Adrenal gland (tissue), 9 donors: ENCODE measurements at regions not wholly inside any gene's neighbourhood (a gene's known extent, or its start where the extent isn't known, plus 50 kb on each side); places are given as distances from the start of the nearest gene placed in this dataset.

Source experiments
- DNase-seq, 7 donors: peaks; one replicate each; pipeline ENCODE4 v3.0.0-alpha.2; 2019 to 2020
- H3K27ac ChIP-seq, 5 donors: fragments of 200-600 bp; sonication (generic) in 4 of 5; 1 replicate in 3 of 5; 2 replicates in 2 of 5; pipeline versions ENCODE4 v1.5.1 to v1.8.0; 2016 to 2020; ENCODE audit warnings: mild to moderate bottlenecking in 1 of 5
- H3K27me3 ChIP-seq: fragments of 200-600 bp; 2 replicates; pipeline ENCODE4 v1.8.0; 2021
- H3K36me3 ChIP-seq, 2 donors: fragments of 200-600 bp; replicated peaks in 1 of 2; 1 replicate in 1 of 2; 2 replicates in 1 of 2; pipeline versions ENCODE4 v1.5.1 to v1.8.0; 2018 to 2022
- H3K4me1 ChIP-seq, 2 donors: fragments of 200-600 bp; replicated peaks in 1 of 2; 1 replicate in 1 of 2; 2 replicates in 1 of 2; pipeline versions ENCODE4 v1.5.1 to v1.8.0; 2018 to 2021
- H3K4me3 ChIP-seq, 4 donors: fragments of 200-600 bp; sonication (generic) in 3 of 4; one replicate each; pipeline ENCODE4 v1.5.1; 2016 to 2018
- H3K9me3 ChIP-seq, 3 donors: fragments of 200-600 bp; sonication (generic) in 1 of 3; replicated peaks in 1 of 3; 1 replicate in 2 of 3; 2 replicates in 1 of 3; pipeline versions ENCODE4 v1.5.1 to v1.8.0; 2016 to 2021
- POLR2A ChIP-seq, 2 donors: fragments of 450-650 bp; IDR thresholded peaks; one replicate each; pipeline ENCODE4 v1.6.1; 2017; ENCODE audit warnings: antibody characterized with exemption in 2 of 2, mild to moderate bottlenecking in 2 of 2, moderate library complexity in 1 of 2
- WGBS, 4 donors: extraction: QIAGEN DNeasy Blood & Tissue Kit in 2 of 4; methylation state at CpG; one replicate each; pipeline versions ENCODE4 v1.1.5 to v1.1.7; 2013 to 2017; 5-methylcytosine and 5-hydroxymethylcytosine counted together
- intact Hi-C, 2 donors: fragments of 100-400 bp; cut with DNase I; formaldehyde crosslinking; loops; one replicate each; pipeline versions ENCODE4 v1.14.1 to v1.15.0; 2022 to 2023
- TF ChIP-seq, protein P1 (sequence below), 6 experiments: fragments of 450-650 bp in 4 of 6; fragments of 200-600 bp in 2 of 6; sonication (generic) in 1 of 6; IDR thresholded peaks; 1 replicate in 5 of 6; 2 replicates in 1 of 6; pipeline versions ENCODE4 v1.5.1 to v1.8.0; 2016 to 2021; ENCODE audit warnings: antibody characterized with exemption in 6 of 6, mild to moderate bottlenecking in 2 of 6, moderate library complexity in 1 of 6
- donor health status: healthy with polysubstance abuse.
- donor health status: Bipolar disorder and iron deficiency.
- donor health status: DM: yes; HTN: yes; CAD: no.
- donor health status: DM: no; HTN: no; CAD: no.
- donor health status: DM: no; HTN: no; CAD: no.

DNA sequence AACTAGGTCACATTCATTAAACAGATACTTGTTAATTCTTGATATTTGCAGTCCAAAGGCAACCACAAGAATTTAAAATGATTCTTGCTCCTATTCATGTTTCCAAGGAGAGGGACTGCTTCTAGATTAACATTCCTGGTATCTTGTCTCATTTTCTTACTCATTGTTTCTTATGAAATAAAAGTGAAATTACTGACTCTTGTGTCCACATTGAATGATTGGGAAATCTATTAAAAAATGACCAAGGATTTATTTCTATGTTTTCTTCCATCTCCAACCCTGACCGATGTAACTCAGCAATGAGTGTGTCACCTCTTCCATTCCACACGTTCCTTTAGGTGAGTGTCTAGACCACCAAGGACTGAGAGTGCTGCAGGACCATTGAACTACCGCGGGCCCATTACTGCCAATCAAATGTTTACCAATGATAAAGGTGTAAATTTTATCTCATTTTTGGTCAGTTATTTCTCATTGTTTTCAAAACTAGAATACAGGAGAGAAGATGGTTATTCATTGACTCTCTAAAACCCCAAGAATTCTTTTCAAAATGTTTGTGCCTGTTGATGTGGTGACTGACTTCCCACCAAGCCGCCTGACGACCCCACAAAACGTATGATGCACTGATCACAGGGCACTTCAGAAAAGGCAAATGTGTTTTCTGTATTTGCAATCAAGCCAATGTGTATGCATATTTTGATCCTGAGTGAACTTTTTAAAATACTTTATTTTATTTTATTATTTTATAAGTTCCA lies 414.6 kb upstream of the PTBP2 start:
- no peak overlapping the region for H3K4me3 ChIP-seq
- H3K9me3 ChIP-seq = no peaks in the 10 kb centered on the region
- H3K27me3 ChIP-seq = no peaks in the 10 kb centered on the region
- TF ChIP-seq, protein P1, sequence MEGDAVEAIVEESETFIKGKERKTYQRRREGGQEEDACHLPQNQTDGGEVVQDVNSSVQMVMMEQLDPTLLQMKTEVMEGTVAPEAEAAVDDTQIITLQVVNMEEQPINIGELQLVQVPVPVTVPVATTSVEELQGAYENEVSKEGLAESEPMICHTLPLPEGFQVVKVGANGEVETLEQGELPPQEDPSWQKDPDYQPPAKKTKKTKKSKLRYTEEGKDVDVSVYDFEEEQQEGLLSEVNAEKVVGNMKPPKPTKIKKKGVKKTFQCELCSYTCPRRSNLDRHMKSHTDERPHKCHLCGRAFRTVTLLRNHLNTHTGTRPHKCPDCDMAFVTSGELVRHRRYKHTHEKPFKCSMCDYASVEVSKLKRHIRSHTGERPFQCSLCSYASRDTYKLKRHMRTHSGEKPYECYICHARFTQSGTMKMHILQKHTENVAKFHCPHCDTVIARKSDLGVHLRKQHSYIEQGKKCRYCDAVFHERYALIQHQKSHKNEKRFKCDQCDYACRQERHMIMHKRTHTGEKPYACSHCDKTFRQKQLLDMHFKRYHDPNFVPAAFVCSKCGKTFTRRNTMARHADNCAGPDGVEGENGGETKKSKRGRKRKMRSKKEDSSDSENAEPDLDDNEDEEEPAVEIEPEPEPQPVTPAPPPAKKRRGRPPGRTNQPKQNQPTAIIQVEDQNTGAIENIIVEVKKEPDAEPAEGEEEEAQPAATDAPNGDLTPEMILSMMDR (IDR thresholded peaks at IDR 0.05) = no peak
- TF ChIP-seq POLR2A (IDR thresholded peaks at IDR 0.05) = no peak
- 74 to 89% (median 86%) methylated on average over 7 of the region's 7 CpGs for WGBS, 4 donors
- H3K36me3 ChIP-seq = no peaks in the 10 kb centered on the region
- no peak for DNase-seq
- intact Hi-C loops = no loop called here
- H3K4me1 ChIP-seq = peaks cover 5 to 6% of the 10 kb centered on the region in 2 donors
- H3K27ac ChIP-seq = no peak overlapping the region

DNA sequence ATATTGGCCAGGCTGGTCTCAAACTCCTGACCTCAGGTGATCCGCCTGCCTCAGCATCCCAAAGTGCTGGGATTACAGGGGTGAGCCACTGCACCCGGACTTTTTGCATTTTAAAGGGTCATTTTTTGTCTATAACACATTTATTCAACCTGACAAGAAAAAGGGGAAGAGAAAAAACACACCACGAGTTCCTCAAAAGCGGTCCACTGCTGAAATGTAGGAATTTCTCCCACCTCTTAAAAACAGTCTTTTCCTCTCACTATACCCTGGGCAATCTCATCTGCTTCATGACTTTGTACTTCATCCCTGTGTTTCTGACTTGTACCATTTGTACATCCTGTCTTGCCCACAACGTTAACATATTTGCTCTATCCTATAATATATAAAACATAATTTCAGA lies 413.3 kb upstream of the PTBP2 start:
- no peaks in the 10 kb centered on the region for H3K9me3 ChIP-seq
- H3K36me3 ChIP-seq = no peaks in the 10 kb centered on the region
- no peaks in the 10 kb centered on the region for H3K27me3 ChIP-seq
- intact Hi-C loops = no loop called here
- H3K4me3 ChIP-seq = no peak overlapping the region
- H3K4me1 ChIP-seq = peaks cover 5 to 6% of the 10 kb centered on the region in 2 donors
- 72 to 85% (median 80%) methylated on average over 5 of the region's 5 CpGs for WGBS, 4 donors
- H3K27ac ChIP-seq = no peak overlapping the region
- DNase-seq = no peak
- TF ChIP-seq, protein P1 (IDR thresholded peaks at IDR 0.05) = no peak
- TF ChIP-seq POLR2A (IDR thresholded peaks at IDR 0.05) = no peak

DNA sequence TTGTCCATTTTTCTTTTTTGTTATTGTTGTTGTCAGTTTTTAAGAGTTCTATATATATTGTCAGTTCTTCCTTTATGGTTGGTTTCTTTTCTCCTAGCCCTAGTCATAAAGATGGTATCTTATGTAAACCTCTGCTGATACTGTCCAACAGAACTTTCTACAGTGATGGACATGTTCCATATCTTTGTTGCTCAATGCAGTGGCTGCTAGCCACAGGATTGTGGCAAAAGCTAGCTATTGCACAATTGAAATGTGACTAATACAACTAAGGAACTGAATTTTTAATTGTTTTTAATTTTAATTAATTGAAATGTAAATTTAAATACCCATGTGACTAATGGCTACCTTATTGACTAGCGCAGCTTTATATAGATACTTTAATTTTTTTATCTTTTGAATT lies 411.8 kb upstream of the PTBP2 start:
- Histone ChIP-seq H3K27ac (no peak overlapping the region), H3K36me3 (no peaks in the 10 kb centered on the region), H3K9me3 (no peaks in the 10 kb centered on the region), H3K27me3 (no peaks in the 10 kb centered on the region), H3K4me1 (peaks cover 5 to 6% of the 10 kb centered on the region in 2 donors), H3K4me3 (no peak overlapping the region)
- WGBS, 4 donors = 83 to 94% (median 92%) methylated on average over 1 of the region's 1 CpG
- peak in 6 of 7 donors; percentile 22 to 52 (median 34) for DNase-seq
- no peak for TF ChIP-seq POLR2A (IDR thresholded peaks at IDR 0.05)
- intact Hi-C loops = no loop called here

DNA sequence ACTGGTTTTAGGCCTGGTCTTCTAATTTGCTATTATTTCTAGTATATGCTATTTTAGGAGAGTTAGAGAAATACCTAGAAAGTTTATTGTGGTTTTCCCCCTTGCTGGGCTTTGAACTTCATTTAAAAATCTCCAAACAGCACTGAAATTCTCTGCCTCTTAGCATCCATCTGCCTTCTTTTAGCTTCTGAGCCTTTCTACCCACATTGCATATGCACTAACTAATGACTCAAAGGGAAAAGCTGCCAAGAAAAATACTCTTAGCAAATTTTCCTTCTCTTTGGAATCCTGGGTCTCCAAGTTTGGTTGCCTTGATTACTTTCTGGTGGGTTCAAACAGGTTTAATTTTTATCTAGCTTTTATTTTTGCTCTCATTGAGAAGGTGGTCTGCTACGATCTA lies 408.4 kb upstream of the PTBP2 start:
- no peaks in the 10 kb centered on the region for H3K27me3 ChIP-seq
- intact Hi-C loops = no loop called here
- peaks cover 5 to 6% of the 10 kb centered on the region in 2 donors for H3K4me1 ChIP-seq
- H3K9me3 ChIP-seq = no peaks in the 10 kb centered on the region
- WGBS, 4 donors = 90 to 98% (median 94%) methylated on average over 1 of the region's 1 CpG
- no peak overlapping the region for H3K27ac ChIP-seq
- no peaks in the 10 kb centered on the region for H3K36me3 ChIP-seq
- no peak for TF ChIP-seq POLR2A (IDR thresholded peaks at IDR 0.05)
- TF ChIP-seq, protein P1 (IDR thresholded peaks at IDR 0.05) = no peak
- DNase-seq = no peak
- no peak overlapping the region for H3K4me3 ChIP-seq

DNA sequence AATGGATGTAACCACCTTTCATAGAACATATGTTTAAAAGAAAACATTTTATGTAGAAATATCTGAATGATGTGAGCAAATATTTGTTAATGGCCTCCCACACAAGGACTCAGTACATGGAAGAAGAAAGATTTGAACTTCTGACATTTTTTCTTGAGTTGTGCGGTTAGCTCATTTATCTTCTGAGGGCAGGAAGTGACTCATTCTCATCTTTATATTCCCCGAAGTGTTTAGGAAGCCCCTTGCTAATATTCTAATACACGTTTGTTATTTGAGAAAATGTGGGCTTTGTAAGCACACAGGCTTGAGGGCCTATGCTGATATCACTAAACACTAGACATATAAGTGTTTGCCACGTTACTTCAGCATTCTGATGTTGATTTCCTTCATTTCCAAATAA lies 392.5 kb upstream of the PTBP2 start:
- H3K27me3 ChIP-seq = no peaks in the 10 kb centered on the region
- H3K9me3 ChIP-seq = no peaks in the 10 kb centered on the region
- no peak overlapping the region for H3K4me3 ChIP-seq
- intact Hi-C loops = no loop called here
- TF ChIP-seq POLR2A (IDR thresholded peaks at IDR 0.05) = no peak
- TF ChIP-seq, protein P1 (IDR thresholded peaks at IDR 0.05) = no peak
- no peaks in the 10 kb centered on the region for H3K4me1 ChIP-seq
- no peak for DNase-seq
- 57 to 64% (median 63%) methylated on average over 4 of the region's 4 CpGs for WGBS, 4 donors
- no peak overlapping the region for H3K27ac ChIP-seq
- no peaks in the 10 kb centered on the region for H3K36me3 ChIP-seq
